ENCODE measurements at regions not wholly inside any gene's neighbourhood (a gene's known extent, or its start where the extent isn't known, plus 50 kb on each side); places are given as distances from the start of the nearest gene placed in this dataset.

DNA sequence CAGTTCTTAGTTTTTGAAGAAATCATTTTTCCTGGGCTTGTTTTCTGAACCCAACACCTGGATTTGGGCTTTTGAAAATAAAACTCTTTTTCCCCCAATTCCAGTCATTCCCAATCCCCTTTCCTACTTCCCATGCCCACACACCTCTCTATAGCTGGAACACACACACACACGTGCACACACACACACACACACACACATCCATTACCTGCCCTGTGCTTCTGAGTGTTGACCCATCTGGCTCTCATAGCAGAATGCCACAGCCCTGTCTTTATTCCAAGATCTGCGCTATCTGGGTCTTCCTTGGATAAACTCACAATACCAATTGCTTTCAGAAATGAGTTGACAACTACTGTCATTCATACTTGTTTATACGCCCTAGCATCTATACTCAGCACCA lies 54.9 kb upstream of the C4orf54 start:
- DNase-seq (ENCODE audit: low read depth) = no peak

DNA sequence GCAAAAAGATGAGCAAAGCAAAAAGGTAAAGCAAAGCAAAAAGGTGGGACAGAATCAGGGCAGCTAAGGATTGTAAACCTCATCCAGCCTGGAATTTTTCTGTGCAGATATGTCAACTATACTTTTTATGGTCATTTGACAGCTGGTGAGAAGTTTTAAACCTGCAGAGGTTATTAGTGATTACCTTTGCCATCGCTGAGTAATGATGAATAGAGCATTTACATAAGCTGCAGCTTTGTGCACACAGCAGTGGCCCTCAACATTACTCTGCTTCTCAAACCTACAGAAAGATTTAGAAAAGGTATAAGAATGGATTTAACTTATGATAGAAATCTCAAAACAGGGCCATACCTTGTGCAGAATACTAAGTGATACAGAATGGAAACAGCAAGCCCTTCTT lies 54.5 kb upstream of the C4orf54 start:
- no peak for DNase-seq (ENCODE audit: low read depth)

DNA sequence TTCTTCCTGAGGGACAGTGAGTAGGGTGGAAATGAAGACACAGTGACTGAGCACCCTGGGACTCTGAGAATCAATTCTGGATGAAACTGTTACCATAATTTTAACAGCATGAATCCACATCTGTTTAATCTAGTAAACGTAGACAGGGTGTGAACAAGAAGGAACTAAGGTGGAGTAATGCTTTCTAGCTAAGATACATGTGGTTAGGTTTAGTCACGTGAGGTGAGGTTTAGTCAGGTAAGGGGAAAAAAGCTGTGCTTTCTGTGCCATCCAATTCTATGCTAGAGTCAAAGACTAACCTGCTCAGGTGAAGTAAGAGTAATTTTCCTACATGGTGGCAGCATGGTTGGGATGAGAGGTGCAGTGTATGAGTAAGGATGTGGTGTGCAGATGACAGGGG lies 54.0 kb upstream of the C4orf54 start:
- no peak for DNase-seq (ENCODE audit: low read depth)

DNA sequence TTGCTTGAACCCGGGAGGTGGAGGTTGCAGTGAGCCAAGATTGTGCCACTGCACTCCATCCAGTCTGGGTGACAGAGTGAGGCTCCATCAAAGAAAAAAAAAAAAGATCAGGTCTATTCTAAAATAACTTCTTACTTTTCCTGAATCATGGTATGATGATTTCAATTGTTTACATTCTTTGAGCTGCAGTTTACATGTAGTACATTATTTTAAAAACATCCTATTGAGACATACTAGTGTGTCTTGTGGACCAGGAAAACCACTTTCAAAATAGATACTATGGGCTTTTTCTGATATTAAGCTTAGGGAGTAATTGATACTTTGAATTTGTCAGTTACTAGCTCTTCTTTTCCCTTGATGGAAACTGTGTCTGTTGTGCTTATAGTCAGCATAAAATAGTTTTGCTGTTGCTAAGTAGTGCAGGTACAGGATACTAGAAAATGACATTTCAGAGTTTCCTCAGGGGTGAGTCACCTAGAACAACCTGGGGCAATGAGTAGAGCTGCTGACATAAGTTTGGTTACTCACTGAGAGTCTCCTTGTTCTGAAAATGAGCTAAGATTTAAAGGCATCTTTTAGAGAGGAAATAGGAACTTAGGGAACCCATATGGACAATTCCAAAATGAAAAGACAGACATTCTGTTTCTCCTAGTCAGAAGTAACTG lies 53.2 kb upstream of the C4orf54 start:
- no peak for DNase-seq (ENCODE audit: low read depth)

DNA sequence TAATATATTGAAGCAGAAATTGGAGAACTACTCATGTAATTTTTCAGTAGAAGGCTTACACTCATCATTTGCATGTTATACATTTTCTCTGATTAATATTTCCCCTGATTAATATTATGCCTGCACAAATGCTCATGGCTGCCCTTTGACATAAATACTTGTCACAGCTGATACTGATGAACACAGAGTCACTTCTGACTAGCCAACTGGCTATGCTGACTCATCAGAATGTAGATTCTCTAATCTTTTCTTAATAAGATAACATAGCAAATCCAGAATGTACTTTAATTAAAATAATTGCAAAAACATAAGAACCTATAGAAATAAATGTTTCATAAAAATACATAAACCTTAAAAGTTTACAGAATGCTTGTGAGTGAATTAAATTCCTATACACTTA lies 52.4 kb upstream of the C4orf54 start:
- no peak for DNase-seq (ENCODE audit: low read depth)

DNA sequence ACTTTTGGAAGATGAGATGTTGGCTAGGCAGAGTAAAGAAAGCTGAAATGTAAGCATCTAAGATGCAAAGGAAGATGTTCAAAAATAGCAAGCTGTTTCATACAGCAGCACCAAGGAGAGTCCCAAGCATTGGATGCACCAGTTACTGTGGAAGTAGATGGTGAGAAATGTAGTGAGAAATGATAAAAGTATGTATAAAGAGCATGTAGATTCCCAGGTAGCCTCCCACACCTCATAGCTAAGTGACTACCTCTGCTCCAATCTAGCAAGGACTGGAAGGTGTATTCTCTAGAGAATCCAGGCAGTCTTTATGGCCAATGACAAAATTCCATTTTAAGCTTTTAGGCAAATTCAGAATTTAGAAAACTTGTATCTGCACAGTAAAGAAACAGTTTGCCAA lies 50.9 kb upstream of the C4orf54 start:
- no peak for DNase-seq (ENCODE audit: low read depth)
